Tibial nerve (tissue), 4 donors: ENCODE measurements at regions not wholly inside any gene's neighbourhood (a gene's known extent, or its start where the extent isn't known, plus 50 kb on each side); places are given as distances from the start of the nearest gene placed in this dataset.
"Not testable (repeated sequence)": the region's sequence is repeated elsewhere in the genome, so short reads cannot be mapped to it uniquely, and the experiment has no call there.

ENCODE experiments used
- DNase-seq, 2 donors: peaks; one replicate each; pipeline ENCODE4 v3.0.0-alpha.2; 2019; ENCODE audit warnings: low spot score in 2 of 2
- H3K27ac ChIP-seq, 4 donors: fragments of 200-600 bp; sonication (generic) in 3 of 4; one replicate each; pipeline ENCODE4 v1.5.1; 2017 to 2019; ENCODE audit warnings: mild to moderate bottlenecking in 1 of 4
- H3K27me3 ChIP-seq, 2 donors: fragments of 200-600 bp; sonication (generic) in 1 of 2; one replicate each; pipeline versions ENCODE4 v1.5.1 to v1.6.0; 2017 to 2019
- H3K36me3 ChIP-seq, 3 donors: fragments of 200-600 bp; sonication (generic); one replicate each; pipeline ENCODE4 v1.5.1; 2018 to 2019
- H3K4me1 ChIP-seq, 4 donors: fragments of 200-600 bp; sonication (generic) in 3 of 4; one replicate each; pipeline ENCODE4 v1.5.1; 2017 to 2019
- H3K4me3 ChIP-seq, 4 donors: fragments of 200-600 bp; sonication (generic) in 3 of 4; one replicate each; pipeline ENCODE4 v1.5.1; 2017 to 2019; ENCODE audit warnings: mild to moderate bottlenecking in 1 of 4, moderate library complexity in 1 of 4
- H3K9me3 ChIP-seq, 4 donors: fragments of 200-600 bp; sonication (generic) in 3 of 4; one replicate each; pipeline ENCODE4 v1.5.1; 2017 to 2019
- EP300 ChIP-seq, 2 donors: sonication (generic); formaldehyde crosslinking; IDR thresholded peaks; one replicate each; pipeline ENCODE4 v1.6.1; 2017; ENCODE audit warnings: antibody characterized with exemption in 2 of 2, mild to moderate bottlenecking in 1 of 2
- POLR2A ChIP-seq, 2 donors: fragments of 450-650 bp; IDR thresholded peaks; one replicate each; pipeline ENCODE4 v1.6.1; 2017; ENCODE audit warnings: antibody characterized with exemption in 2 of 2, mild to moderate bottlenecking in 2 of 2, moderate library complexity in 2 of 2
- WGBS, 2 donors: methylation state at CpG; one replicate each; pipeline ENCODE4 v1.1.5; 2018; 5-methylcytosine and 5-hydroxymethylcytosine counted together
- TF ChIP-seq, protein P1 (sequence below), 5 experiments: fragments of 200-600 bp in 3 of 5; fragments of 450-650 bp in 2 of 5; sonication (generic) in 3 of 5; IDR thresholded peaks; one replicate each; pipeline ENCODE4 v1.5.1; 2016 to 2019; ENCODE audit warnings: antibody characterized with exemption in 5 of 5, mild to moderate bottlenecking in 3 of 5, moderate library complexity in 2 of 5

DNA sequence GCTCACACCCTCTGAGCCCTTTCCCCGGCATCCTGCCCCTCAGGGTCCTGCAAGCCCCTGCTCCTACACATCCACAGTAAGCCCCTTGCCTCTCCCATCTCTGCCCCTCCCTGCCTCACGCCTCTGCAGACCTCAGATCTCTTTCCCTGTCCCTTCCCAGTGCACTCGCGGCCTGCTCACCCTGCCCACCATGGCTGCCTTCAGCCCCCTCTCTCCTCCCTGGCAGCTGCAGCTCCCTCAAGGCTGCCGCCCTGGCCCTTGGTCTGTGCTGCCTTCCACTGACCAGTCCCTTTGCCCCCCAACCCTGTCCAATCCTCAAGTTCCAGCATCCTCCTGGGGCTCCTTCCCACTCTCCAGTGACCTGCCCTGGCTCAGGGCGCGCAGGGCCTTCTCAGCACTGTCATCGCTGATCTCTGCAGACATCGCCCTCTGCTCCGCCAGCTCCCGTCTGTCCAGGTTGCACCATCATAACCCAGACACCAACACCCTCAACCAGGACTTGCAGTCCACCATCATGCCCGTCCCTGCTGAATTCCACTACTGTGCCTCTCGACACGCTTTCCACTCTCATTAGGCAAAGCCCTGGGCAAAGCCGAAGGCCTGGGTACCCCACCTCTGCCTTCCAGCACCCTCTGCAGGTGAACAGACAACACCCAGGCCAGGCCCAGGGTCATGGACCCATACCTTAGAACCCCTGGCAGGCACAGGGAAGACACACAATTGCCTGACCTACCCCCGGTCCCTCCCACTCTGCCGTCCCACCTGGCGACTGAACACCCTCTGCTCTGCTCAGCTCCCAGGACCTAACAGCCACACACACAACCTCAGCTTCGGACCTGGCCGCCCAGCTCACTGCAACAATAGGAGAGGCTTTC lies 97.8 kb upstream of the RUFY1 start:
- Histone ChIP-seq H3K4me3 (no peak overlapping the region), H3K27ac (no peak overlapping the region), H3K9me3 (peaks cover 0 to 23% (median 0%) of the 10 kb centered on the region in 4 donors), H3K27me3 (no peaks in the 10 kb centered on the region), H3K4me1 (no peaks in the 10 kb centered on the region), H3K36me3 (no peaks in the 10 kb centered on the region)
- 85 to 90% methylated on average over 19 to 20 of the region's 20 CpGs for WGBS, 2 donors
- TF ChIP-seq EP300 (IDR thresholded peaks at IDR 0.05), result no peak
- no peak for TF ChIP-seq POLR2A (IDR thresholded peaks at IDR 0.05)
- TF ChIP-seq, protein P1, sequence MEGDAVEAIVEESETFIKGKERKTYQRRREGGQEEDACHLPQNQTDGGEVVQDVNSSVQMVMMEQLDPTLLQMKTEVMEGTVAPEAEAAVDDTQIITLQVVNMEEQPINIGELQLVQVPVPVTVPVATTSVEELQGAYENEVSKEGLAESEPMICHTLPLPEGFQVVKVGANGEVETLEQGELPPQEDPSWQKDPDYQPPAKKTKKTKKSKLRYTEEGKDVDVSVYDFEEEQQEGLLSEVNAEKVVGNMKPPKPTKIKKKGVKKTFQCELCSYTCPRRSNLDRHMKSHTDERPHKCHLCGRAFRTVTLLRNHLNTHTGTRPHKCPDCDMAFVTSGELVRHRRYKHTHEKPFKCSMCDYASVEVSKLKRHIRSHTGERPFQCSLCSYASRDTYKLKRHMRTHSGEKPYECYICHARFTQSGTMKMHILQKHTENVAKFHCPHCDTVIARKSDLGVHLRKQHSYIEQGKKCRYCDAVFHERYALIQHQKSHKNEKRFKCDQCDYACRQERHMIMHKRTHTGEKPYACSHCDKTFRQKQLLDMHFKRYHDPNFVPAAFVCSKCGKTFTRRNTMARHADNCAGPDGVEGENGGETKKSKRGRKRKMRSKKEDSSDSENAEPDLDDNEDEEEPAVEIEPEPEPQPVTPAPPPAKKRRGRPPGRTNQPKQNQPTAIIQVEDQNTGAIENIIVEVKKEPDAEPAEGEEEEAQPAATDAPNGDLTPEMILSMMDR (IDR thresholded peaks at IDR 0.05), result no peak
- DNase-seq, result no peak

DNA sequence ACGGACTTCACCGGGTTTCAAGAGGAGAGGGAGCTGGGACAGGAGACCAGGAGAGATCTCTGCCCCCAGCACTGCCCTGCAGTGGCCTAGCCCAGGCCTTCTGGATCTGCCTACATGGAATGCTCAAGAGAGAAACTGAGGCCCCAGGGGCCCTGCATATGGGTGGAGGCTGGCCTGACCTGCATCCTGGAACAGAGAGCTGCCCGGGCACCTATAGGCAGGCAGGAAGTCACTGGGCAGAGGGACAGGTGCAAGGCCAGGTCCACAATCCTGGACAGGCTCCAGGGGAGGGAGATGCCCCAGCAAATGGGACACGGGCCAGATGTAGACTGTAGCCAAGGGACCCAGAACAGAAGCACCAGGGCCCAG lies 98.5 kb upstream of the RUFY1 start:
- H3K4me1 ChIP-seq, result no peaks in the 10 kb centered on the region
- DNase-seq, result no peak
- WGBS, 2 donors, result 61 to 71% methylated on average over 4 of the region's 4 CpGs
- no peak overlapping the region for H3K27ac ChIP-seq
- no peaks in the 10 kb centered on the region for H3K27me3 ChIP-seq
- no peaks in the 10 kb centered on the region for H3K36me3 ChIP-seq
- TF ChIP-seq EP300 (IDR thresholded peaks at IDR 0.05) (no peak), POLR2A (IDR thresholded peaks at IDR 0.05) (no peak)
- TF ChIP-seq, protein P1 (IDR thresholded peaks at IDR 0.05), result no peak
- H3K9me3 ChIP-seq, result peaks cover 0 to 23% (median 0%) of the 10 kb centered on the region in 4 donors
- H3K4me3 ChIP-seq, result no peak overlapping the region

DNA sequence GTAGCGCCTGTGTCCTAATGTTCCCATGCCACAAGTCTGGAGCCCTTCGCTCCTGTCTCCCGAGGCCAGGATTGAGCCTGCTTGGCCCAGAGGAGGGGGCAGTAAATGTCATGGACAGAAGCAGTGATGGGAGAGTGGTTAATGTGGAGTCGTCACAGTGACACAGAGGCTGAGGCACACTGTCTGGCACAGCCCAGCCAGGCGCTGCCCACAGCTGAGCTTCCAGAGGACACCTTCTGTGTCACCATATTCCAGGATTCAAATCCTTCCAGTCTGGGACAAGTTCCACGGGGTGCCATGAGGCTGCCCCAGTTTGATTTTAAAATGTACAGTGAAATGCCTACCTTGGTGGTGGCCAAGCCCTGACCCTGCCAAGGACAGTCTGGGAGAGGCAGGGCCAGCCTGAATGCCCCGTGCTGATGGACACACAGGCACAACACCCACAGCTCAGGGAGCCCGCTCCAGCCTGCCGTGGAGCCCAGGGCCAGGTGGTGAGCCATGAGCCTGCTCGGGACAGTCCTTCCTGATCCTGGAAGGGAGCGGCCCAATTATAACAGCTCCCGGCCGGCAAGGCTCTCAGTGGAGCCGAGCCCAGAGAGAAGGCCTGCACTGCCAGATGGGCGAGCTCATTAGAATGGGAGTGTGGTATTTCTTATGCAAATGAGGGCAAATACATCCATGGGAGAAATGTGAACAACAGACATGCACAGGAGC lies 99.1 kb upstream of the RUFY1 start:
- DNase-seq, result no peak
- TF ChIP-seq, protein P1 (IDR thresholded peaks at IDR 0.05), result no peak
- TF ChIP-seq POLR2A (IDR thresholded peaks at IDR 0.05), result no peak
- no peak for TF ChIP-seq EP300 (IDR thresholded peaks at IDR 0.05)
- Histone ChIP-seq H3K27me3 (no peaks in the 10 kb centered on the region), H3K9me3 (peaks cover 0 to 23% (median 0%) of the 10 kb centered on the region in 4 donors), H3K27ac (no peak overlapping the region), H3K4me3 (no peak overlapping the region), H3K4me1 (no peaks in the 10 kb centered on the region), H3K36me3 (no peaks in the 10 kb centered on the region)
- WGBS, 2 donors, result 80 to 81% methylated on average over 10 to 15 of the region's 15 CpGs

DNA sequence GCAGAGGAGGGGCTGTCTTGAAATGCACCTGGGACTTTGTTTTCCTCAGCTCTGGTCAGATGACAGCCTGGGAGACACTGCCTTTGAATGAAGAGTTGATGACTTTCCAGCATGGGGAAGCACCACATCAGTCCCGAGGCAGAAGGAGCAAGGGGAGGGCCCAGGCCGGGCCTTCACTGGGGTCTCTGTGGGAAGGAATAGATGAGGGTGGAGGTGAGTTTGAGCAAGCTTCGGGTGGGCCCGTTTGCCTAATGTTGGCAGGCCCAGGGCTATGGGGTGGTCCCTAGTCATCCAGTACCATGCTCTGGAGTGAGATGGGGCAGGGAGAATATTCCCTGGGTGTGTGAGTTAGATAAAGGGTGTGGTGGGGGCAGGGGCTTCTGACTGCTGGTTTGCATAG lies 100.4 kb upstream of the RUFY1 start:
- H3K27me3 ChIP-seq, H3K4me1 ChIP-seq, H3K4me3 ChIP-seq, DNase-seq, H3K36me3 ChIP-seq, H3K27ac ChIP-seq: not testable (repeated sequence)
- H3K9me3 ChIP-seq, result peaks cover 0 to 17% (median 0%) of the 10 kb centered on the region in 4 donors
- WGBS, 2 donors, result 78 to 84% methylated on average over 4 of the region's 4 CpGs

DNA sequence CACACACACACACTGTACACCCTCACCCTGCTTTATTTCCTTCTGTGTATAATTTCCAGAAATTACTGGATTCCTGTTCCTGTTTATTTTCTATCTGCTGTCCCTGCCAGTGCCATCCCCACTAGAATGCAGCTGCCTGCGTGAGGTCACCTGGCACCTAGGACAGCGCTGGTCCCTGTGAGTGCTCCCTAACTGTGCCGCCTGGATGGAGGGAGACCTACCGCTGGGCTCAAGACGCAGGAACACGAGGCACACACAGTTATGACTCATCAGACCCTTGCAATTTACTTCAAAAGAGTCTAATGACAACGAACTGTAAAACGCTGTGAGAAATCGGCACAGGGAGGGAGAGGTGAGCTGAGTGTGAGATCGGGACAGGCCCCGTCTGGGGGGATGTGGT lies 102.1 kb upstream of the RUFY1 start:
- not testable (repeated sequence) for H3K4me1 ChIP-seq, H3K36me3 ChIP-seq, H3K27me3 ChIP-seq, H3K4me3 ChIP-seq, H3K27ac ChIP-seq, DNase-seq
- no CpG with 5 or more reads among the region's 11 CpGs for WGBS, 2 donors
- H3K9me3 ChIP-seq, result peaks cover 0 to 22% (median 0%) of the 10 kb centered on the region in 4 donors

DNA sequence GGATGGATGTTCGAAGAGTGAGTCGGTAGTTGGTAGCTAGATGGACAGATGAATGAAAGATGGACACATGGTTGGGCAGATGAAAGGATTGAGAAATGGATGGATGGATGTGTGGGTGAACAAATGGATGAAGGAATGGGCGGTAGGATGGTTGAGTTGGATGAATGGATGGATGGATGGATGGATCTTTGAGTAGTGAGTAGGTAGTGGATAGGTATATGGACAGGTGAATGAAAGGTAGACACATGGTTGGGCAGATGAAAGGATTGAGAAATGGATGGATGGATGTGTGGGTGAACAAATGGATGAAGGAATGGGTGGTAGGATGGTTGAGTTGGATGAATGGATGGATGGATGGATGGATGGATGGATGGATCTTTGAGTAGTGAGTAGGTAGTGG lies 97.0 kb upstream of the ADAMTS2 start:
- H3K9me3 ChIP-seq, H3K36me3 ChIP-seq, DNase-seq, H3K4me3 ChIP-seq, H3K4me1 ChIP-seq, H3K27me3 ChIP-seq, H3K27ac ChIP-seq: not testable (repeated sequence)
- 94 to 95% methylated on average over 3 of the region's 3 CpGs for WGBS, 2 donors
